OCI-LY3 (cell line): ENCODE measurements at regions not wholly inside any gene's neighbourhood (a gene's known extent, or its start where the extent isn't known, plus 50 kb on each side); places are given as distances from the start of the nearest gene placed in this dataset.

Experiments used
- CTCF ChIP-seq: fragments of 200-600, 300-600 bp; sonication (generic); IDR thresholded peaks from 2 replicates; pipeline ENCODE4 v1.5.1; 2014; ENCODE audit warnings: antibody characterized with exemption, low read length, low read depth
- EZH2phosphoT487 ChIP-seq: fragments of 200-600 bp; shearing (Covaris generic); IDR thresholded peaks from 2 replicates; pipeline ENCODE4 v1.6.1; 2018; ENCODE audit warnings: antibody characterized with exemption, mixed run types, low read depth

GRCh38 chr14:106094654-106095189 is 568.3 kb downstream of the TMEM121 start:
- TF ChIP-seq CTCF = no peak
- TF ChIP-seq EZH2phosphoT487 = no peak
